GM23248 (cell line): ENCODE measurements at regions not wholly inside any gene's neighbourhood (a gene's known extent, or its start where the extent isn't known, plus 50 kb on each side); places are given as distances from the start of the nearest gene placed in this dataset.
A peak's percentile ranks its signal among the peaks of the same experiment; 100 is the strongest.

Source experiments
- DNase-seq: peaks from one replicate; pipeline ENCODE4 v3.0.0-alpha.2; 2015
- H2AFZ ChIP-seq: fragments of 200-600 bp; sonication (generic); 2 replicates; pipeline ENCODE4 v1.6.1; 2016; ENCODE audit warnings: antibody characterized with exemption
- H3F3A ChIP-seq: fragments of 200-600 bp; sonication (generic); 2 replicates; pipeline ENCODE4 v1.6.1; 2016; ENCODE audit warnings: mild to moderate bottlenecking, antibody characterized with exemption, mixed run types; ENCODE audit not compliant: insufficient read depth
- H3K27ac ChIP-seq: fragments of 200-600 bp; sonication (generic); 2 replicates; pipeline ENCODE4 v1.5.1; 2016; ENCODE audit warnings: mild to moderate bottlenecking
- H3K27me3 ChIP-seq: fragments of 200-600 bp; sonication (generic); replicated peaks from 2 replicates; pipeline ENCODE4 v1.6.1; 2016; ENCODE audit warnings: mild to moderate bottlenecking; ENCODE audit not compliant: insufficient read depth
- H3K36me3 ChIP-seq: fragments of 200-600 bp; sonication (generic); 2 replicates; pipeline ENCODE4 v1.6.1; 2016; ENCODE audit warnings: low read depth, mild to moderate bottlenecking
- H3K4me1 ChIP-seq: fragments of 200-600 bp; sonication (generic); 2 replicates; pipeline ENCODE4 v1.6.1; 2016; ENCODE audit warnings: mild to moderate bottlenecking; ENCODE audit not compliant: insufficient read depth
- H3K4me2 ChIP-seq: fragments of 200-600 bp; sonication (generic); one replicate; pipeline ENCODE4 v1.6.1; 2016; ENCODE audit warnings: mild to moderate bottlenecking; ENCODE audit not compliant: unreplicated experiment
- H3K4me3 ChIP-seq: fragments of 200-600 bp; sonication (generic); 2 replicates; pipeline ENCODE4 v1.5.1; 2016; ENCODE audit warnings: mild to moderate bottlenecking
- H3K79me2 ChIP-seq: fragments of 200-600 bp; sonication (generic); 2 replicates; pipeline ENCODE4 v1.6.1; 2016; ENCODE audit warnings: mild to moderate bottlenecking; ENCODE audit not compliant: insufficient read depth
- H3K9ac ChIP-seq: fragments of 200-600 bp; sonication (generic); 2 replicates; pipeline ENCODE4 v1.6.1; 2016; ENCODE audit warnings: mild to moderate bottlenecking
- H3K9me2 ChIP-seq: fragments of 200-600 bp; sonication (generic); 2 replicates; pipeline ENCODE4 v1.6.1; 2016; ENCODE audit warnings: mixed run types, mild to moderate bottlenecking, moderate library complexity; ENCODE audit not compliant: insufficient read depth
- H3K9me3 ChIP-seq: fragments of 200-600 bp; sonication (generic); one replicate; pipeline ENCODE4 v1.6.1; 2017; ENCODE audit warnings: low read depth
- H4K20me1 ChIP-seq: fragments of 200-600 bp; sonication (generic); 2 replicates; pipeline ENCODE4 v1.6.0; 2016; ENCODE audit not compliant: insufficient read depth
- EZH2 ChIP-seq: fragments of 200-600 bp; sonication (generic); IDR thresholded peaks from 2 replicates; pipeline ENCODE4 v1.6.1; 2018; ENCODE audit warnings: antibody characterized with exemption, mild to moderate bottlenecking; ENCODE audit not compliant: insufficient read depth, poor library complexity, severe bottlenecking
- EZH2phosphoT487 ChIP-seq: fragments of 200-600 bp; sonication (generic); IDR thresholded peaks from 2 replicates; pipeline ENCODE4 v1.6.1; 2018; ENCODE audit warnings: antibody characterized with exemption, moderate library complexity, mild to moderate bottlenecking, low read depth; ENCODE audit not compliant: insufficient read depth
- WGBS, 2 experiments: methylation state at CpG; one replicate each; pipeline ENCODE4 v1.1.6; 2015 to 2017; ENCODE audit warnings: low lambda C conversion rate in 2 of 2, low coverage in 1 of 2; ENCODE audit errors: missing lambda C conversion rate in 2 of 2; 5-methylcytosine and 5-hydroxymethylcytosine counted together
- in situ Hi-C: fragments of 300-500 bp; cut with MboI; formaldehyde crosslinking; loops from 2 replicates; pipeline ENCODE4 v1.15.0; 2020

DNA sequence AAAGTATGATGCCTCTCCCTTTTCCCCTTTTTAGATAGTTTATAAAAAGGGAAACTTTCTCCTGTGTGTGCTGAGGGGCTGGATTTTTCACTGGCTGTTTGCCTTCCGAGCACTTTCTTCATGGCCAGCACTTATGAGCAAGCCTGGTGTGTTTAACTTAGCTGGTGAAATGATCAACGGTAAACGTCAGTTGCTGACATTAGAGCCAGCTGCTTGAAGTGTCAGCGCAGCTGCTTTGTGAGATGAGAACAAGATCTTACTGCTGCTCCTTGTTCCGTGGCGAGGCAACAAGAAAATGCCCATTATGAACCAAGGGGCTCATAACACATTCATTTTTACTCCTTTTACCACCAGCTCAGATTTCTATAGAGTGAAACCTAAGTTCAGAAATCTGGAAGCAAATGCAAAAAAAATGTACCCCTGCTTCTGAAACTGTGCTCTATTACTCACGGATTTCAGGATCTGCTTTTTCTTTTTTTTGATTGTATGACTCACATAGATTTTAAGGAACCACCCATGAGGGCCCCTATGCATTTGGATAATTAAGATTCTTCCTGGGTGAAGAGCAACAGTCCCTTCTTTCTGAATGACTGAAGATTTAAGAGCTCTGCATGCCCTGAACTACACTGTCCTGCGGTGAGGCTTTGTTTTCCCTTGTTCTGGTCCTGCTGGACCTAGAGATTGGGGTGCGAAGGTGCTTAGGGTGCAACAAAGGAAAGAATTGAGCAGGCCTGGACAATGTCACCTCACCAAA is 74.3 kb upstream of the CPM start:
- peak overlapping the region; percentile 72 for H3K4me3 ChIP-seq
- peak overlapping the region; percentile 62 for H3K9ac ChIP-seq
- no peaks in the 10 kb centered on the region for H3K79me2 ChIP-seq
- H3K9me3 ChIP-seq, result no peaks in the 10 kb centered on the region
- peaks cover 24% of the 10 kb centered on the region for H3K4me1 ChIP-seq
- H3K4me2 ChIP-seq, result peak overlapping the region; percentile 96
- in situ Hi-C loops, result no loop called here
- H4K20me1 ChIP-seq, result no peaks in the 10 kb centered on the region
- TF ChIP-seq EZH2phosphoT487 (no peak), EZH2 (no peak)
- H3K27ac ChIP-seq, result peak overlapping the region; percentile 76
- peaks cover 31% of the 10 kb centered on the region for H3F3A ChIP-seq
- DNase-seq, result peak; percentile 85
- WGBS, 2 experiments, result 22% methylated on average over 9 of the region's 9 CpGs
- H3K9me2 ChIP-seq, result no peaks in the 10 kb centered on the region
- H3K27me3 ChIP-seq, result no peaks in the 10 kb centered on the region
- H3K36me3 ChIP-seq, result no peaks in the 10 kb centered on the region
- peak overlapping the region; percentile 74 for H2AFZ ChIP-seq

DNA sequence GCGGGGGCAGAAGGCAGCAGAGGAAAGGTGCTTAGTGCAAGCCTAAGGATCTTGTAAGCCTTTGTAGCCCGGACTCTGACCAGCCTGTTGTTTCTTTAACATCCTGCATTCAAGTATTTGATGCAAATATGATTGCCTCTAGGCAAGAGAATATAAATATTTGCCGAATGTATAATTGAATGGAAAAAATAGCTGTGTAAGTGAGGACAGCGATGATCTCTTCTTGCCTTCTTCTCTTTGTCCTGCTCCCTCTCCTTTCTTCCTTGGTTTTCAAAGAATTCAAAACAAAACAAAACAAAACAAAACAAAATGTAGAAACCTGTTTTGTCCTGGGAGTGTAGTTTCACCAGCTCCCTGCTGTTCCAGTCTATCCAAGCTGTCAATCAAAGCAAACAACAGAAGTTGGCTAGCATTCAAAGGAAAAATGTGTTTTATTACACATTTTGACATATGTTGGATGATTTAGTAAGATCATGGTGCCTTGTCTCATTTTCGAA is 74.9 kb upstream of the CPM start:
- peak overlapping the region; percentile 96 for H3K4me2 ChIP-seq
- H3K4me1 ChIP-seq, result peaks cover 24% of the 10 kb centered on the region
- H3K79me2 ChIP-seq, result no peaks in the 10 kb centered on the region
- in situ Hi-C loops, result no loop called here
- TF ChIP-seq EZH2 (no peak), EZH2phosphoT487 (no peak)
- peak; percentile 23 for DNase-seq
- no peaks in the 10 kb centered on the region for H4K20me1 ChIP-seq
- peak overlapping the region; percentile 74 for H2AFZ ChIP-seq
- H3K4me3 ChIP-seq, result peak overlapping the region; percentile 72
- H3K9me2 ChIP-seq, result no peaks in the 10 kb centered on the region
- 70% methylated on average over 5 of the region's 5 CpGs for WGBS, 2 experiments
- no peaks in the 10 kb centered on the region for H3K27me3 ChIP-seq
- no peaks in the 10 kb centered on the region for H3K9me3 ChIP-seq
- peak overlapping the region; percentile 62; the same call in 1 of the 2 replicates for H3K9ac ChIP-seq
- H3K27ac ChIP-seq, result peak overlapping the region; percentile 76
- H3F3A ChIP-seq, result peaks cover 31% of the 10 kb centered on the region
- no peaks in the 10 kb centered on the region for H3K36me3 ChIP-seq

DNA sequence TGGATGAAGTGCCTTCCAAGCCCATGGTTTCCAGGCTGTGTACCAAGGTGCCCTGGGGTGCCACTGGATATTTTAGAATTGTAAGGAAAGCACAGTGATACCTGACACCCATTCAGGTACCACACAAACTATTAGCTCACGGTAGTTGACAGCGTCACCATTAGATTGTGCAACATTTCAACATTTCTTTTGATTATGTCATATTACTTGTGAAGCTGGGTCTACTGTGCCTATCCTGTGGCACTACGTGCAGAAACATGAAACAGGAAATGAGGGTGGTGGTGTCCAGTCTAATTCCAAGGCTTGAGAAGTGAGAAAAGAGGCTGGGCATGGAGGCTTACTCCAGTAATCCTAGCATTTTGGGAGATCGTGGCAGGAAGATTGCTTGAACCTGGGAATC is 75.5 kb upstream of the CPM start:
- Histone ChIP-seq H3K9me3 (no peaks in the 10 kb centered on the region), H3K9me2 (no peaks in the 10 kb centered on the region), H3K4me1 (peaks cover 24% of the 10 kb centered on the region), H3K36me3 (no peaks in the 10 kb centered on the region), H3K4me2 (peak overlapping the region; percentile 96), H3K27me3 (no peaks in the 10 kb centered on the region), H4K20me1 (no peaks in the 10 kb centered on the region), H3K27ac (no peak overlapping the region), H3K4me3 (no peak overlapping the region), H3F3A (peaks cover 31% of the 10 kb centered on the region), H2AFZ (no peak overlapping the region), H3K9ac (no peak overlapping the region), H3K79me2 (no peaks in the 10 kb centered on the region)
- DNase-seq, result no peak
- in situ Hi-C loops, result no loop called here
- no peak for TF ChIP-seq EZH2phosphoT487
- TF ChIP-seq EZH2, result no peak
- WGBS, 2 experiments, result 83 to 90% methylated on average over 4 of the region's 4 CpGs

DNA sequence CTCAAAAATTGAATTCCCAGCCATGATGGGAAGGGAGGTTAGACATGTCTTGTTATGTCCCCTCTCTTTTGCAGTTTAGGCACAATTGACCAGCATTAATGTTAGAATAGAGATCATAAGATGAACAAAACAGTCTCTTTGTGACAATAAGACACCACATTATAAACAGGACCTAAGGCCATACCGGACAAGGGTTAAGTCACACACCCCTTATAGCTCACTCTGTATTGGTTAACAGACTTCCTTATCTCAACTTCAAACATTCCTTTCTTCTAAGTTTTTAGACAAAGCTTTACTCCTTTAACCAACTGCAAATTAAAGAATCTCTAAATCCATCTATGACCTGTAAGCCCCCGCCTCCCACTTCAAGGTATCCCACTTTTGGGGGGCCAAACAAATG is 81.1 kb upstream of the CPM start:
- WGBS, 2 experiments, result 70 to 73% methylated on average over 2 of the region's 2 CpGs
- H3K9ac ChIP-seq, result no peak overlapping the region
- H3F3A ChIP-seq, result no peaks in the 10 kb centered on the region
- no peaks in the 10 kb centered on the region for H3K9me2 ChIP-seq
- no peak overlapping the region for H3K27ac ChIP-seq
- TF ChIP-seq EZH2phosphoT487 (no peak), EZH2 (no peak)
- H3K4me1 ChIP-seq, result no peaks in the 10 kb centered on the region
- in situ Hi-C loops, result no loop called here
- H4K20me1 ChIP-seq, result no peaks in the 10 kb centered on the region
- no peaks in the 10 kb centered on the region for H3K9me3 ChIP-seq
- no peaks in the 10 kb centered on the region for H3K79me2 ChIP-seq
- no peaks in the 10 kb centered on the region for H3K27me3 ChIP-seq
- H3K4me3 ChIP-seq, result no peak overlapping the region
- H3K36me3 ChIP-seq, result no peaks in the 10 kb centered on the region
- DNase-seq, result no peak
- no peak overlapping the region for H3K4me2 ChIP-seq
- no peak overlapping the region for H2AFZ ChIP-seq
